OCI-LY7 (cell line): ENCODE measurements at regions not wholly inside any gene's neighbourhood (a gene's known extent, or its start where the extent isn't known, plus 50 kb on each side); places are given as distances from the start of the nearest gene placed in this dataset.

ENCODE experiments used
- BruUV-seq: library from RNA; stranded (reverse); fragments of 400-500 nt; replicated peaks from 2 replicates; lab custom pipeline; 2021; lab: Mats Ljungman, UMichigan
- CTCF ChIA-PET: fragments of 300-600 bp; sonication (Branson Sonifier 250); formaldehyde crosslinking; loops from one replicate; lab custom pipeline; 2022; ENCODE audit warnings: antibody characterized with exemption; ENCODE audit not compliant: unreplicated experiment; lab: Charles Lee
- POLR2A ChIA-PET: fragments of 300-600 bp; sonication (Branson Sonifier 250); formaldehyde crosslinking; loops from one replicate; lab custom pipeline; 2022; ENCODE audit warnings: antibody characterized with exemption; lab: Charles Lee
- DNase-seq: peaks from one replicate; pipeline ENCODE4 v3.0.0-alpha.2; 2015; ENCODE audit warnings: low spot score
- H2AFZ ChIP-seq: fragments of 200-600 bp; sonication (generic), shearing (Covaris generic); 2 replicates; pipeline ENCODE4 v1.6.1; 2014; ENCODE audit warnings: mild to moderate bottlenecking, antibody characterized with exemption, low read length, moderate library complexity
- H3K27ac ChIP-seq: fragments of 200-600 bp; sonication (generic); 2 replicates; pipeline ENCODE4 v1.5.1; 2014; ENCODE audit warnings: mixed run types, low read depth, mild to moderate bottlenecking, moderate library complexity, low read length, inconsistent platforms; ENCODE audit not compliant: poor library complexity, severe bottlenecking
- H3K36me3 ChIP-seq: fragments of 200-600 bp; sonication (generic); 2 replicates; pipeline ENCODE4 v1.6.1; 2014; ENCODE audit warnings: mild to moderate bottlenecking, antibody characterized with exemption, low read length, moderate library complexity, mixed read lengths; ENCODE audit not compliant: insufficient read depth
- H3K4me1 ChIP-seq: fragments of 200-600 bp; sonication (generic); 2 replicates; pipeline ENCODE4 v1.5.1; 2014; ENCODE audit warnings: mild to moderate bottlenecking, low read length; ENCODE audit not compliant: insufficient read depth, poor library complexity, severe bottlenecking
- H3K4me2 ChIP-seq: fragments of 200-600 bp; sonication (generic); 2 replicates; pipeline ENCODE4 v1.6.1; 2014; ENCODE audit warnings: mild to moderate bottlenecking, low read length
- H3K4me3 ChIP-seq: fragments of 200-600 bp; sonication (generic); 2 replicates; pipeline ENCODE4 v1.5.1; 2014; ENCODE audit warnings: mild to moderate bottlenecking, low read depth, low read length; ENCODE audit not compliant: poor library complexity, severe bottlenecking
- H3K79me2 ChIP-seq: fragments of 200-600 bp; sonication (generic); 2 replicates; pipeline ENCODE4 v1.6.1; 2016; ENCODE audit warnings: low read depth, mild to moderate bottlenecking, low read length, moderate library complexity, mixed read lengths; ENCODE audit not compliant: insufficient read depth
- H3K9me2 ChIP-seq: fragments of 200-600 bp; sonication (generic); 2 replicates; pipeline ENCODE4 v1.6.1; 2016; ENCODE audit warnings: mild to moderate bottlenecking, low read length, mixed read lengths; ENCODE audit not compliant: insufficient read depth
- H3K9me3 ChIP-seq: fragments of 200-600 bp; sonication (generic); 2 replicates; pipeline ENCODE4 v1.6.1; 2014; ENCODE audit warnings: mild to moderate bottlenecking, mixed run types, low read length, mixed read lengths
- H4K20me1 ChIP-seq: fragments of 200-600 bp; sonication (generic); 2 replicates; pipeline ENCODE4 v1.6.1; 2014; ENCODE audit warnings: mild to moderate bottlenecking, antibody characterized with exemption, low read length, moderate library complexity, mixed read lengths; ENCODE audit not compliant: insufficient read depth
- EZH2phosphoT487 ChIP-seq: fragments of 200-600 bp; sonication (generic); IDR thresholded peaks from 2 replicates; pipeline ENCODE4 v1.6.1; 2018; ENCODE audit warnings: low read depth, borderline replicate concordance, mild to moderate bottlenecking, mixed run types, antibody characterized with exemption, low read length, moderate library complexity, mixed read lengths
- intact Hi-C: fragments of 100-400 bp; cut with micrococcal nuclease; formaldehyde crosslinking; loops from one replicate; pipeline ENCODE4 v1.10.0; 2022; ENCODE audit not compliant: unreplicated experiment
- TF ChIP-seq, protein P1 (sequence below): fragments of 200-600 bp; sonication (generic); conservative IDR thresholded peaks from 2 replicates; pipeline ENCODE4 v1.5.1; 2014; ENCODE audit warnings: mild to moderate bottlenecking, antibody characterized with exemption, low read length, moderate library complexity, mixed read lengths

DNA sequence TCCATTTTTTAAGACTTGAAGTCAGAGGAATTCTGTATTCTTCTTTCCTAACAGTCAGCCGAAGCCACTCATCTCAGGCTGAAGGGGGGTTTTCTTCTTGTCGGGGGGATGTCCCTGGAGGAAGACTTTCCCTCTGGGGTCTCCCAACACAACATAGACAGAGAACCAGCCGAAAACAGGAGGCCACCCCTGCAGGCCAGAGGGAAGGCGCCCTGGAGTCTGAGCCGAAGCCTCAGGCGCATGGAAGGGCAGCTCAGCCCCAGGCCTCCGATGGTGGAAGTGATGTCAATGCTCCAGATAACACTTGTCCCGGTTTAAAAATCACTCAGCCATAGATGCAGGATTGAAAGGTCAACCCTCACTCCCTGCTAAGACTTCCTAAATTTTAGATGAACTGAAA, 1393.0 kb downstream of the TBC1D22A start:
- CTCF ChIA-PET = no interaction called here
- Histone ChIP-seq H3K9me2 (no peaks in the 10 kb centered on the region), H3K4me2 (no peak overlapping the region), H4K20me1 (no peaks in the 10 kb centered on the region), H3K4me1 (no peaks in the 10 kb centered on the region), H3K9me3 (no peaks in the 10 kb centered on the region), H3K36me3 (no peaks in the 10 kb centered on the region), H3K4me3 (no peak overlapping the region), H3K27ac (no peak overlapping the region), H2AFZ (no peak overlapping the region), H3K79me2 (no peaks in the 10 kb centered on the region)
- no TSS peak for BruUV-seq
- POLR2A ChIA-PET = no interaction called here
- no peak for TF ChIP-seq EZH2phosphoT487
- TF ChIP-seq, protein P1, sequence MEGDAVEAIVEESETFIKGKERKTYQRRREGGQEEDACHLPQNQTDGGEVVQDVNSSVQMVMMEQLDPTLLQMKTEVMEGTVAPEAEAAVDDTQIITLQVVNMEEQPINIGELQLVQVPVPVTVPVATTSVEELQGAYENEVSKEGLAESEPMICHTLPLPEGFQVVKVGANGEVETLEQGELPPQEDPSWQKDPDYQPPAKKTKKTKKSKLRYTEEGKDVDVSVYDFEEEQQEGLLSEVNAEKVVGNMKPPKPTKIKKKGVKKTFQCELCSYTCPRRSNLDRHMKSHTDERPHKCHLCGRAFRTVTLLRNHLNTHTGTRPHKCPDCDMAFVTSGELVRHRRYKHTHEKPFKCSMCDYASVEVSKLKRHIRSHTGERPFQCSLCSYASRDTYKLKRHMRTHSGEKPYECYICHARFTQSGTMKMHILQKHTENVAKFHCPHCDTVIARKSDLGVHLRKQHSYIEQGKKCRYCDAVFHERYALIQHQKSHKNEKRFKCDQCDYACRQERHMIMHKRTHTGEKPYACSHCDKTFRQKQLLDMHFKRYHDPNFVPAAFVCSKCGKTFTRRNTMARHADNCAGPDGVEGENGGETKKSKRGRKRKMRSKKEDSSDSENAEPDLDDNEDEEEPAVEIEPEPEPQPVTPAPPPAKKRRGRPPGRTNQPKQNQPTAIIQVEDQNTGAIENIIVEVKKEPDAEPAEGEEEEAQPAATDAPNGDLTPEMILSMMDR = no peak
- no peak for DNase-seq
- intact Hi-C loops = no loop called here

DNA sequence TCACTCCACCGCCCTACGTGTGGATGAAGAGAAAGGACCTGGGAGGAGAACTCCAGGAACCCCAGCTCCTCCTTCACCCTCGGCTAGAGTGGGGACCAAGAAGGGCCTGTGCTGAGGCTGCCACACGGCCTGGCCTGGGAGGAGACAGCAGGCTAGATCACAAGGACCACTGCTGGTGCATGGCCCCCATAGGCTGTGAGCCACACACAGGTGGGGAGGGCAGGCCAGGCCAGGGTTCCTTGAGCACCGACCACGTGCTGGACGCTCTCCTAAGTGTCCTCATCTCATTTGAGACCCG, 1392.4 kb downstream of the TBC1D22A start:
- Histone ChIP-seq H4K20me1 (no peaks in the 10 kb centered on the region), H3K9me3 (no peaks in the 10 kb centered on the region), H2AFZ (no peak overlapping the region), H3K4me3 (no peak overlapping the region), H3K36me3 (no peaks in the 10 kb centered on the region), H3K9me2 (no peaks in the 10 kb centered on the region), H3K4me1 (no peaks in the 10 kb centered on the region), H3K79me2 (no peaks in the 10 kb centered on the region), H3K4me2 (no peak overlapping the region), H3K27ac (no peak overlapping the region)
- no TSS peak for BruUV-seq
- TF ChIP-seq, protein P1 = no peak
- no peak for TF ChIP-seq EZH2phosphoT487
- intact Hi-C loops = no loop called here
- POLR2A ChIA-PET = no interaction called here
- CTCF ChIA-PET = no interaction called here
- DNase-seq = no peak

DNA sequence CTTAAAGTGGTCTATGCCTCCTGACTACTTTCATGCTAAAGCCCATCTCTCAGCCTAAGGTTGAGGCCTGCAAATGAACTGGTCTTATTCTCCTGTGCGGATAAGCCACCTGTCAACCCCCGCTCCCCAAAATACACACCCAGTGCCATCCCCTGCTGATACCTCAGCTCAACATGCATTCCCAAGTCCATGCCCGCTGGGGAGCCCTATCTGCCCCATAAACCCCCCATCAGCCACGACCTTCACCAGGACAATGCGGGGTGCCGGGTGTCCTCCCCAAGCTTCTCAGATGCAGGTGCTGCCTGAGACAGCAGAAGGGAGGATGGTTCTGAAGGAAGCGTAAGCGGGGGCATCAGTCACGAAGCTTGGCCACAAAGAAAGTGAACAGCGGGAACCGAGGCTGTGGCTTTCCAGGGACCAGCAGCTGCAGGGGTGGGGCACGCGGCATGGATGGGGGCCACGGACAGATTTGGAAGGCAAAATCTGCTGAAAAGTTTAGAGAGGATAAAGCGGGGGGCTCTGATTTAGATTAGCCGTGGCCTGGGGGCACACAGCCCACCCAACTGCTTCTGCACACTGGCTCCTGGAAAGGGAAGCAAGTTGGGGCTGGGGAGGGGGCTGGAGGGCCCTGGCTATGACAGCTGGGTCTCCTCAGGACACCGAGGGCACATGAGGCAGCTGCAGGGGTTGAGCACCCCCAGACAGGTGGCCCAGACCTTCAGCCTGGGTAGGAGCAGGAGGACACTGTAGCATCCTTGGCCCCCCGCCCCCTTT, 1391.9 kb downstream of the TBC1D22A start:
- H3K9me2 ChIP-seq = no peaks in the 10 kb centered on the region
- CTCF ChIA-PET = no interaction called here
- H3K9me3 ChIP-seq = no peaks in the 10 kb centered on the region
- TF ChIP-seq, protein P1 = no peak
- TF ChIP-seq EZH2phosphoT487 = no peak
- BruUV-seq = no TSS peak
- H4K20me1 ChIP-seq = no peaks in the 10 kb centered on the region
- H2AFZ ChIP-seq = no peak overlapping the region
- H3K27ac ChIP-seq = no peak overlapping the region
- intact Hi-C loops = no loop called here
- no peaks in the 10 kb centered on the region for H3K79me2 ChIP-seq
- H3K4me2 ChIP-seq = no peak overlapping the region
- no peak overlapping the region for H3K4me3 ChIP-seq
- POLR2A ChIA-PET = no interaction called here
- H3K36me3 ChIP-seq = no peaks in the 10 kb centered on the region
- H3K4me1 ChIP-seq = no peaks in the 10 kb centered on the region
- DNase-seq = no peak
